Erythroblast (primary cell): ENCODE measurements at regions not wholly inside any gene's neighbourhood (a gene's known extent, or its start where the extent isn't known, plus 50 kb on each side); places are given as distances from the start of the nearest gene placed in this dataset.

Experiments
- DNase-seq, 2 experiments: peaks; one replicate each; lab custom pipeline; 2025; lab: John Stamatoyannopoulos, UW
- GATA1 ChIP-seq: IDR thresholded peaks from 2 replicates; pipeline ENCODE4 v1.6.1; 2011; ENCODE audit warnings: low read depth, mild to moderate bottlenecking, control low read depth, low read length, moderate library complexity
- POLR2A ChIP-seq: IDR thresholded peaks from 2 replicates; pipeline ENCODE4 v1.6.1; 2011; ENCODE audit warnings: mild to moderate bottlenecking, low read length

GRCh38 chr13:99131410-99131809 is 69.2 kb upstream of the UBAC2 start:
- TF ChIP-seq POLR2A: no peak
- no peak for TF ChIP-seq GATA1
- no peak for DNase-seq

GRCh38 chr13:99132295-99132835 is 68.3 kb upstream of the UBAC2 start:
- no peak for DNase-seq
- TF ChIP-seq POLR2A (no peak), GATA1 (no peak)

- TF ChIP-seq POLR2A: no peak
- no peak for TF ChIP-seq GATA1
- no peak for DNase-seq
Observed at GRCh38 chr13:99133230-99133629, 67.4 kb upstream of the UBAC2 start.

GRCh38 chr13:99133848-99134247 is 66.8 kb upstream of the UBAC2 start:
- TF ChIP-seq POLR2A (no peak), GATA1 (no peak)
- DNase-seq: no peak

DNA sequence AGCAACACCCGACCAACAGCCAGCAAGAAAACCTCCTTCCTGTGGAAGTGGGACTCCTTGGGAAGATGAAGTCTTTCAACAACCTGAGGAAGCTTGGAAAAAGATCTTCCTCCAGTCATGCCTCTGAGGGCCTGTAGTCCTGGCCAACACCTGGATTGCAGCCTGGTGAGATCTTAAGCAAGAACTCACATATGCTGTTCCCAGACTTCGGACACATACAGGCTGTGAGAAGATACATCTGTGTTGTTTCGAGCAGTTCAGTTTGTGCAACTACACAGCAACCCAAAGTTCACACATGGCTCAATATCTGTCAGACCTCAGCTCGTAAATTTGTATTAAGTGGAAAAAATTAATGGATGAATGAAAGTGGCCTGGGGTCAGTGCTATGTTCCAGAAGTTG is 65.1 kb upstream of the UBAC2 start:
- TF ChIP-seq GATA1 (no peak), POLR2A (no peak)
- DNase-seq: no peak

DNA sequence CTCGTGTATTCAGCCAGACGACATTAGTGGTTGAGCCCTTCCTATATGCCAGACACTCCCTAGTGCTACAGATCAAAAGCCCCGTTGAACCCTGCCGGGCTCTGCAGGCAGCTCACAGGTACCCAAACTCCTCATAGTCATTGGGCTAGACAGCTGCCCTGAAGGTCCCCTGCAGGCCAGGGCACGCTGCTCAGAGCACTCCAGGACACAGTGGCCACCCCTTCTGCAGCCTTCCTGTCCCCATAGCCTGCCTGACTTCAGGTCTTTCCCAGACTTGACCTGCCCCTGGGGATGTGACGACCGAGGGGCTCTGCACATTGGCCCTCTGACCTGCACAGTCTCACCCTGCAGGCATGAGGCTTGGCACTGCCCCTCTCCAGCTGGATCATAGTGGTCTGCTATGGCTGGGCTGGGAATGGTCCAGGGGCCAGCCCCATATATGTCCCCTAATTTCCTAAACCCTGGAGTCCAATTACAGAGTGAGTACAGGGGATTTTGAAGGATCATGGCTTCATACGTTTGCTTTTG is 64.2 kb upstream of the UBAC2 start:
- DNase-seq: no peak

GRCh38 chr13:99140831-99141230 is 59.8 kb upstream of the UBAC2 start:
- DNase-seq: no peak
- TF ChIP-seq GATA1: no peak
- TF ChIP-seq POLR2A: no peak

More for the DNA sequence above, 64.2 kb upstream of the UBAC2 start:
- no peak for TF ChIP-seq POLR2A
- TF ChIP-seq GATA1: no peak

DNA sequence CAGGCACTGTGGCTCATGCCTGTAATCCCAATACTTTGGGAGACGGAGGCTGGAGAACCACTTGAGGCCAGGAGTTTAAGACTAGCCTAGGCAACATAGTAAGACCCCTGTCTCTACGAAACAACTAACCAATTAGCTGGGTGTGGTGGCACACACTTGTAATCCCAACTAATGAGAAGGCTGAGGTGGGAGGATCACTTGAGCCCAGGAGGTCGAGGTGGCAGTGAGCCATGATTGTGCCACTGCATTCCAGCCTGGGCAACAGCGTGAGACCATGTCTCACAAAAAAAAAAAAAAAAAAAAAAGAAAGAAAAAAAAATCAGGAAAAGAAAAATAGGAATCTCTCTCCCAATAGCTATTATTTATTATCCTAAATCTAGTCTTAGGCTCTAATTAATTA is 56.8 kb upstream of the UBAC2 start:
- no peak for DNase-seq
- no peak for TF ChIP-seq GATA1
- TF ChIP-seq POLR2A: no peak

DNA sequence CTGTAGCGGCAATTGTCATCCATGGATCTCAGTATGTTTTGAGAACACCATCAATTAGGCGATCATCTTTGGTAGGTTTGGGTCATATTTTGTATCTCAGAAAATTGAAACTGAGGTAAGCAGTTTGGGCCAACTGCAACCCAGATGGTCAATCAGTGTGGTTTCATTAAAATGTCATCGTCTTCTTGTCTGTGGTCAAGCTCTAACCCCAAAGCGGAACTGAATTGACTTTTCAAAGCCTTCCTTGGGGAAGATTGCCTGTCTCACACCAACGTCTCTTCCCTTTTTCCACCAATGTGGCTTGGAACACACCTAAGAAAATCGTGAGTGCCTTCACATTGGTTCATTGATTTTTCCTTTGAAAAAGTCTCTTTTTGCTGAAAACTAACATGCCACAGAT is 56.3 kb upstream of the UBAC2 start:
- no peak for TF ChIP-seq GATA1
- TF ChIP-seq POLR2A: no peak
- DNase-seq: no peak

GRCh38 chr13:99145461-99145860 is 55.2 kb upstream of the UBAC2 start:
- no peak for TF ChIP-seq POLR2A
- TF ChIP-seq GATA1: no peak
- no peak for DNase-seq

- DNase-seq: no peak
- TF ChIP-seq GATA1 (no peak), POLR2A (no peak)
Observed at GRCh38 chr13:99150575-99151361, 49.9 kb upstream of the UBAC2 start.
